GM18499 (cell line): ENCODE measurements at regions not wholly inside any gene's neighbourhood (a gene's known extent, or its start where the extent isn't known, plus 50 kb on each side); places are given as distances from the start of the nearest gene placed in this dataset.

Experiments used
- ATAC-seq: cut with Tn5 transposase; IDR thresholded peaks from one replicate; pipeline ENCODE4 v1.9.1; 2021; ENCODE audit warnings: moderate number of reproducible peaks; ENCODE audit not compliant: insufficient read depth, unreplicated experiment

- no peak for ATAC-seq
These were observed 199.0 kb downstream of the KATNAL1 start for GRCh38 chr13:30108216-30108912.

- ATAC-seq, result no peak
These were observed 199.7 kb downstream of the KATNAL1 start for GRCh38 chr13:30107521-30108136.

- ATAC-seq, result no peak
These were observed 200.2 kb downstream of the KATNAL1 start for GRCh38 chr13:30107121-30107520.

- ATAC-seq, result no peak
These were observed 202.0 kb downstream of the KATNAL1 start for GRCh38 chr13:30105381-30105780.

- ATAC-seq, result no peak
These were observed 204.1 kb downstream of the KATNAL1 start for GRCh38 chr13:30103161-30103840.

- ATAC-seq, result no peak
These were observed 207.1 kb downstream of the KATNAL1 start for GRCh38 chr13:30100226-30100625.

GRCh38 chr13:30097701-30098100 lies 209.7 kb downstream of the KATNAL1 start:
- ATAC-seq, result no peak

GRCh38 chr13:30097089-30097488 lies 210.3 kb downstream of the KATNAL1 start:
- no peak for ATAC-seq

- ATAC-seq, result no peak
These were observed 213.3 kb downstream of the KATNAL1 start for GRCh38 chr13:30094015-30094414.

- no peak for ATAC-seq
These were observed 214.1 kb downstream of the KATNAL1 start for GRCh38 chr13:30093236-30093635.

GRCh38 chr13:30091691-30092090 lies 215.7 kb downstream of the KATNAL1 start:
- ATAC-seq, result no peak

GRCh38 chr13:30091035-30091434 lies 216.3 kb downstream of the KATNAL1 start:
- no peak for ATAC-seq

GRCh38 chr13:30088312-30088855 lies 219.0 kb downstream of the KATNAL1 start:
- ATAC-seq, result no peak

- ATAC-seq, result no peak
These were observed 222.3 kb downstream of the KATNAL1 start for GRCh38 chr13:30085087-30085486.

- ATAC-seq, result no peak
These were observed 225.0 kb downstream of the KATNAL1 start for GRCh38 chr13:30082391-30082790.

GRCh38 chr13:30081331-30081730 lies 226.0 kb downstream of the KATNAL1 start:
- no peak for ATAC-seq

- no peak for ATAC-seq
These were observed 227.8 kb downstream of the KATNAL1 start for GRCh38 chr13:30079501-30079900.

GRCh38 chr13:30078059-30078458 lies 227.6 kb upstream of the UBL3 start:
- ATAC-seq, result no peak

GRCh38 chr13:30077240-30077735 lies 226.9 kb upstream of the UBL3 start:
- no peak for ATAC-seq

- no peak for ATAC-seq
These were observed 224.7 kb upstream of the UBL3 start for GRCh38 chr13:30074955-30075614.

GRCh38 chr13:30074431-30074830 lies 224.0 kb upstream of the UBL3 start:
- no peak for ATAC-seq
